ENCODE measurements at regions not wholly inside any gene's neighbourhood (a gene's known extent, or its start where the extent isn't known, plus 50 kb on each side); places are given as distances from the start of the nearest gene placed in this dataset.
"Not testable (repeated sequence)": the region's sequence is repeated elsewhere in the genome, so short reads cannot be mapped to it uniquely, and the experiment has no call there.

DNA sequence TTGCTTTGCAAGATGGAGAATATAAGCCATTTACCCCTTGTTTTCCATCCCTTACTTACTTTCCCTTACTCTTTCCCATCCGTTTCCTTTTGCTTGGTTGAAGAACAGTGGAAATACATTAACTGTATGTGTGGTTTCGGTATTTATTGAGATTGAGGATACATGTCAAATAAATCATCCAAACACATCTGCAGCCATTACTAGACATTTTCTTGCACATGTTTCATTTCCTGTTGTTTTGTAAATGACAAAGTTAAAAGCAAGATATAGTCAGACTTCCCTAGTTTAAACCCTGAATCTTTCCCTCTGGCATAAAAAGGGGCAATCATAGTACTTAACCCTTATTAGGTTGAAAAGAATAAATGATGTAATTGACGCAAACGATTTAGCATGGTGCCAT is 82.1 kb upstream of the BCHE start:
- in situ Hi-C loops (cut with HindIII; ENCODE audit: extremely low pct_ligation_motif_present, low pct_unique_long_range_greater_than_20kb) (no loop called here), intact Hi-C loops (cut with micrococcal nuclease; ENCODE audit: unreplicated experiment) (no loop called here)
- H3K9me3 ChIP-seq (ENCODE audit: low read length): no peaks in the 10 kb centered on the region
- no peak for FAIRE-seq
- no peak overlapping the region for H2AFZ ChIP-seq (ENCODE audit: low read length)
- DNase-seq (ENCODE audit: low spot score): no peak
- no peaks in the 10 kb centered on the region for H4K20me1 ChIP-seq (ENCODE audit: insufficient read depth, low read length)
- H3K36me3 ChIP-seq (replicated peaks in 1 of 2; ENCODE audit: control insufficient read depth in 1 of 2, insufficient read depth in 2 of 2, low read length in 2 of 2): no peaks in the 10 kb centered on the region
- CTCF ChIA-PET (ENCODE audit: low intra/inter-chr PET ratio, low total read pairs): no interaction called here
- no TSS peak for BruUV-seq (replicated peaks)
- H3K4me2 ChIP-seq (ENCODE audit: low read depth, low read length): no peak overlapping the region
- over 99% methylated on average over 4 of the region's 4 CpGs for WGBS (ENCODE audit: low lambda C conversion rate)
- TF ChIP-seq, protein P1, sequence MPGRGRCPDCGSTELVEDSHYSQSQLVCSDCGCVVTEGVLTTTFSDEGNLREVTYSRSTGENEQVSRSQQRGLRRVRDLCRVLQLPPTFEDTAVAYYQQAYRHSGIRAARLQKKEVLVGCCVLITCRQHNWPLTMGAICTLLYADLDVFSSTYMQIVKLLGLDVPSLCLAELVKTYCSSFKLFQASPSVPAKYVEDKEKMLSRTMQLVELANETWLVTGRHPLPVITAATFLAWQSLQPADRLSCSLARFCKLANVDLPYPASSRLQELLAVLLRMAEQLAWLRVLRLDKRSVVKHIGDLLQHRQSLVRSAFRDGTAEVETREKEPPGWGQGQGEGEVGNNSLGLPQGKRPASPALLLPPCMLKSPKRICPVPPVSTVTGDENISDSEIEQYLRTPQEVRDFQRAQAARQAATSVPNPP (CRISPR knock-in tag; IDR thresholded peaks at IDR 0.05): no peak
- TF ChIP-seq ZNF207 (IDR thresholded peaks at IDR 0.05; ENCODE audit: borderline replicate concordance) (no peak), HNF4A (CRISPR knock-in tag; IDR thresholded peaks at IDR 0.05) (no peak)
- H3K79me2 ChIP-seq (ENCODE audit: insufficient read depth, low read length): no peaks in the 10 kb centered on the region
- no peak for ATAC-seq
- POLR2A ChIA-PET: no interaction called here
- H3K4me1 ChIP-seq (ENCODE audit: insufficient read depth, low read length): no peaks in the 10 kb centered on the region
- H3K9ac ChIP-seq (ENCODE audit: insufficient read depth, low read depth, low read length): no peak overlapping the region
- no peaks in the 10 kb centered on the region for H3K27me3 ChIP-seq (ENCODE audit: control insufficient read depth in 1 of 2, insufficient read depth in 2 of 2, low read length in 2 of 2)
- no peak overlapping the region for H3K4me3 ChIP-seq (replicated peaks in 1 of 3; ENCODE audit: insufficient read depth in 1 of 3, low read depth in 2 of 3, low read length in 3 of 3)
- H3K27ac ChIP-seq (ENCODE audit: extremely low read length, insufficient read depth, low read length): no peak overlapping the region

DNA sequence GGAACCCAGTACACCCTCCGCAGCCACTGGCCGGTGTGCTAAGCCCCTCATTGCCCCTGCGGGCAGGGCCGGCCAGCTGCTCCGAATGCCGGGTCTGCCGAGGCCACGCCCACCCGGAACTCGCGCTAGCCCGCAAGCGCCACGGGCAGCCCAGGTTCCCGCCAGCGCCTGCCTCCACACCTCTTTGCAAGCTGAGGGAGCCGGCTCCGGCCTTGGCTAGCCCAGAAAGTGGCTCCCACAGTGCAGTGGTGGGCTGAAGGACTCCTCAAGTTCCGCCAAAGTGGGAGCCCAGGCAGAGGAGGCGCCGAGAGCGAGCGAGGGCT is 81.4 kb upstream of the BCHE start:
- POLR2A ChIA-PET: no interaction called here
- H3K9me3 ChIP-seq (ENCODE audit: low read length): no peaks in the 10 kb centered on the region
- H3K4me3 ChIP-seq (replicated peaks in 1 of 3; ENCODE audit: insufficient read depth in 1 of 3, low read depth in 2 of 3, low read length in 3 of 3): no peak overlapping the region
- H3K79me2 ChIP-seq (ENCODE audit: insufficient read depth, low read length): no peaks in the 10 kb centered on the region
- no peak for ATAC-seq
- no peaks in the 10 kb centered on the region for H4K20me1 ChIP-seq (ENCODE audit: insufficient read depth, low read length)
- no peak overlapping the region for H3K9ac ChIP-seq (ENCODE audit: insufficient read depth, low read depth, low read length)
- no peaks in the 10 kb centered on the region for H3K27me3 ChIP-seq (ENCODE audit: control insufficient read depth in 1 of 2, insufficient read depth in 2 of 2, low read length in 2 of 2)
- no peak overlapping the region for H2AFZ ChIP-seq (ENCODE audit: low read length)
- no peaks in the 10 kb centered on the region for H3K4me1 ChIP-seq (ENCODE audit: insufficient read depth, low read length)
- no peak for FAIRE-seq
- 94% methylated on average over 5 of the region's 23 CpGs for WGBS (ENCODE audit: low lambda C conversion rate)
- in situ Hi-C loops (cut with HindIII; ENCODE audit: extremely low pct_ligation_motif_present, low pct_unique_long_range_greater_than_20kb): no loop called here
- no TSS peak for BruUV-seq (replicated peaks)
- CTCF ChIA-PET (ENCODE audit: low intra/inter-chr PET ratio, low total read pairs): no interaction called here
- no peak overlapping the region for H3K27ac ChIP-seq (ENCODE audit: extremely low read length, insufficient read depth, low read length)
- intact Hi-C loops (cut with micrococcal nuclease; ENCODE audit: unreplicated experiment): no loop called here
- no peak overlapping the region for H3K4me2 ChIP-seq (ENCODE audit: low read depth, low read length)
- no peaks in the 10 kb centered on the region for H3K36me3 ChIP-seq (replicated peaks in 1 of 2; ENCODE audit: control insufficient read depth in 1 of 2, insufficient read depth in 2 of 2, low read length in 2 of 2)
- DNase-seq (ENCODE audit: low spot score): no peak
- peak; percentile 32; the same call in 1 of the 2 replicates for TF ChIP-seq ZNF225 (CRISPR knock-in tag; IDR thresholded peaks at IDR 0.05)
- TF ChIP-seq, protein P2, sequence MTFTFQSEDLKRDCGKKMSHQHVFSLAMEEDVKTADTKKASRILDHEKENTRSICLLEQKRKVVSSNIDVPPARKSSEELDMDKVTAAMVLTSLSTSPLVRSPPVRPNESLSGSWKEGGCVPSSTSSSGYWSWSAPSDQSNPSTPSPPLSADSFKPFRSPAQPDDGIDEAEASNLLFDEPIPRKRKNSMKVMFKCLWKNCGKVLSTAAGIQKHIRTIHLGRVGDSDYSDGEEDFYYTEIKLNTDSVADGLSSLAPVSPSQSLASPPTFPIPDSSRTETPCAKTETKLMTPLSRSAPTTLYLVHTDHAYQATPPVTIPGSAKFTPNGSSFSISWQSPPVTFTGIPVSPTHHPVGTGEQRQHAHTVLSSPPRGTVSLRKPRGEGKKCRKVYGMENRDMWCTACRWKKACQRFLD (CRISPR knock-in tag; IDR thresholded peaks at IDR 0.05; ENCODE audit: borderline replicate concordance): no peak

DNA sequence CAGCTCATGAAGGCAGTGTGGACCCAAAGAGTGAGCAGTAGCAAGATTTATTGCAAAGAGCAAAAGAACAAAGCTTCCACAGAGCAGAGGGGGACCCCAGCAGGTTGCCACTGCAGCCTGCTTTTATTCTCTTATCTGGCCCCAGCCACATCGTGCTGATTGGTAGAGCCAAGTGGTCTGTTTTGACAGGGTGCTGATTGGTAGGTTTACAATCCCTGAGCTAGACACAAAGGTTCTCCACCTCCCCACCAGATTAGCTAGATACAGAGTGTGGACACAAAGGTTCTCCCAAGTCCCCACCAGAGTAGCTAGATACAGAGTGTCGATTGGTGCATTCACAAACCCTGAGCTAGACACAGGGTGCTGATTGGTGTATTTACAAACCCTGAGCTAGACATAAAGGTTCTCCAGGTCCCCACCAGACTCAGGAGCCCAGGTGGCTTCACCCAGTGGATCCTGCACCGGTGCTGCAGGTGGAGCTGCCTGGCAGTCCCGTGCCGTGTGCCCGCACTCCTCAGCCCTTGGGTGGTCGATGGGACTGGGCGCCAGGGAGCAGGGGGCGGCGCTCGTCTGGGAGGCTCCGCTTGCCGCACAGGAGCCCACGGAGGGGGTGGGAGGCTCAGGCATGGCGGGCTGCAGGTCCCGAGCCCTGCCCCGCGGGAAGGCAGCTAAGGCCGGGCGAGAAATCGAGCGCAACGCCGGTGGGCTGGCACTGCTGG is 80.9 kb upstream of the BCHE start:
- H3K27ac ChIP-seq (ENCODE audit: extremely low read length, insufficient read depth, low read length); H3K36me3 ChIP-seq (replicated peaks in 1 of 2; ENCODE audit: control insufficient read depth in 1 of 2, insufficient read depth in 2 of 2, low read length in 2 of 2); H3K4me3 ChIP-seq (replicated peaks in 1 of 3; ENCODE audit: insufficient read depth in 1 of 3, low read depth in 2 of 3, low read length in 3 of 3); in situ Hi-C loops (cut with HindIII; ENCODE audit: extremely low pct_ligation_motif_present, low pct_unique_long_range_greater_than_20kb); H4K20me1 ChIP-seq (ENCODE audit: insufficient read depth, low read length); intact Hi-C loops (cut with micrococcal nuclease; ENCODE audit: unreplicated experiment); CTCF ChIA-PET (ENCODE audit: low intra/inter-chr PET ratio, low total read pairs); ATAC-seq; BruUV-seq (replicated peaks); H3K27me3 ChIP-seq (ENCODE audit: control insufficient read depth in 1 of 2, insufficient read depth in 2 of 2, low read length in 2 of 2); H3K9me3 ChIP-seq (ENCODE audit: low read length); H3K4me2 ChIP-seq (ENCODE audit: low read depth, low read length); DNase-seq (ENCODE audit: low spot score); H2AFZ ChIP-seq (ENCODE audit: low read length); FAIRE-seq; H3K79me2 ChIP-seq (ENCODE audit: insufficient read depth, low read length); H3K4me1 ChIP-seq (ENCODE audit: insufficient read depth, low read length); H3K9ac ChIP-seq (ENCODE audit: insufficient read depth, low read depth, low read length); POLR2A ChIA-PET: not testable (repeated sequence)
- WGBS (ENCODE audit: low lambda C conversion rate): 98% methylated on average over 7 of the region's 24 CpGs

All from HepG2 (cell line).